ENCODE measurements at regions not wholly inside any gene's neighbourhood (a gene's known extent, or its start where the extent isn't known, plus 50 kb on each side); places are given as distances from the start of the nearest gene placed in this dataset.
"Not testable (repeated sequence)": the region's sequence is repeated elsewhere in the genome, so short reads cannot be mapped to it uniquely, and the experiment has no call there.

DNA sequence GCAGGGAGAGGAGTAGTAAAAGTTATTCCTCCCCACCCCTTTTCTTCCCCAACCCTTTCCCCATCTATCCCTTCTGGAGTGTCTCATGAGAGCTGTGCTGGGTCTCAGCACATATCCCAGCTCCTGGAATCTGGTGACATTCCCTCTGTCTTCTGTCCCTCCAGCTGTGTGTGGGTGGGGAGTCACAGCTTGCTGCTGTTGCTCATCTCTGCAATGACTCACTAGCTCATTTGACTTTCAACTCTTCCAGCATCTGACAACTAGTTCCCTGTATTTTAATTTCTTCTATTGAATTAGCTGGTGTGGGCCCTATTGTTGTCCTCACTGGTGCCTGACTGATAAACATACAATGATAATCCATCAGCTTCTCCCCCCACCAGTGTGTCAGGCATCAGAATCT is 198.9 kb upstream of the AUTS2 start:
- no peak for DNase-seq (ENCODE audit: low spot score)

DNA sequence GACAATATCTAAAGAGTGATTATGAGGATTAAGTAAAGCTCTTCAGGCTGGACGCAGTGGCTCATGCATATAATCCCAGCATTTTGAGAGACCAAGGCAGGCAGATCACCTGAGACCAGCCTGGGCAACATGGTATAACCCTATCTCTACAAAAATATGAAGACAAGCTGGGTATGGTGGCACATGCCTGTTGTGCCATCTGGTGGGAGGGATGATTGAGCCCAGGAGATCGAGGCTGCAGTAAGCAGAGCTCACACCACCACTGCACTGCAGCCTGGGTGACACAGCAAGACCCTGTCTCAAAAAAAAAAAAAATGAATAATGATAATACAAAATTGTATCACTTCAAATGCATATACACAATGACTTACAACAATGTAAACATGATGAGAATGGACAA is 195.6 kb upstream of the AUTS2 start:
- no peak for DNase-seq (ENCODE audit: low spot score)

- DNase-seq (ENCODE audit: low spot score), result no peak
Observed at GRCh38 chr7:69403169-69403568, 195.1 kb upstream of the AUTS2 start.

GRCh38 chr7:69411018-69411417 is 187.3 kb upstream of the AUTS2 start:
- no peak for DNase-seq (ENCODE audit: low spot score)

- no peak for DNase-seq (ENCODE audit: low spot score)
Observed at GRCh38 chr7:69411466-69411865, 186.8 kb upstream of the AUTS2 start.

DNA sequence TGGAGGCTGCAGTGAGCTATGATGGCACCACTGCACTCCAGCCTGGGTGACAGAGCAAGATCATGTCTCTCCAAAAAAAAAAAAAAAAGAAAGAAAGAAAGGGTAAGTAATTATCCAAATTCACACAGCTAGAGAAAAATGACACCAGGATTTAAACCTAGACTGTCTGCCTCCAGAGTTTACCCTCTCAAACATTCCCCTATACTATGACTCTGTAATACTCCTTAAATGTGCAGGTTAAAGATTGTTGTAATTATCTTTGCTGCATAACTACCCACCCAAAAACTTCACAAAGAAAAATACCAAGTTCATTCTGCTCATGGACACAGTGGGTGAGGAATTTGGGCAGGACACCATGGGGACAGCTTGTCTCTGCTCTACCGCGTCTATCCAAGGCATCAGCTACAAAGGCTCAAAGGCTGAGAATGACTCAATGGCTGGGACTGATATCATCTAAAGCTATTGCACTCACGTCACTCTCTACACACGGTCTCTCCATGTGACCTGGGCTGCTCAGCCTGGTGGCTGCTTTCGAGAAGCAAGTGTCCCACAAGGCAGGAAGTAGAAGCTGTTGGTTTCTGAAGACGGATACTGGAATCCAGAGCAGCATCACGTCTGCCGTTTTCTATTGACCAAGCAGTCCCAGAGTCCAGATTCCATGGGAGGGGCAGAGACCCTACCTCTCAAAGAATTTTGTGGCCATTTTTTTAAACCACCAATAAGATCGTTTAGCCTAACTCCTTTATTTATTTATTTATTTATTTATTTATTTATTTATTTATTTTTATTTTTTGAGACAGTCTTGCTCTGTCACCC is 185.7 kb upstream of the AUTS2 start:
- DNase-seq (ENCODE audit: low spot score), result no peak

GRCh38 chr7:69414555-69414954 is 183.7 kb upstream of the AUTS2 start:
- DNase-seq (ENCODE audit: low spot score), result no peak

DNA sequence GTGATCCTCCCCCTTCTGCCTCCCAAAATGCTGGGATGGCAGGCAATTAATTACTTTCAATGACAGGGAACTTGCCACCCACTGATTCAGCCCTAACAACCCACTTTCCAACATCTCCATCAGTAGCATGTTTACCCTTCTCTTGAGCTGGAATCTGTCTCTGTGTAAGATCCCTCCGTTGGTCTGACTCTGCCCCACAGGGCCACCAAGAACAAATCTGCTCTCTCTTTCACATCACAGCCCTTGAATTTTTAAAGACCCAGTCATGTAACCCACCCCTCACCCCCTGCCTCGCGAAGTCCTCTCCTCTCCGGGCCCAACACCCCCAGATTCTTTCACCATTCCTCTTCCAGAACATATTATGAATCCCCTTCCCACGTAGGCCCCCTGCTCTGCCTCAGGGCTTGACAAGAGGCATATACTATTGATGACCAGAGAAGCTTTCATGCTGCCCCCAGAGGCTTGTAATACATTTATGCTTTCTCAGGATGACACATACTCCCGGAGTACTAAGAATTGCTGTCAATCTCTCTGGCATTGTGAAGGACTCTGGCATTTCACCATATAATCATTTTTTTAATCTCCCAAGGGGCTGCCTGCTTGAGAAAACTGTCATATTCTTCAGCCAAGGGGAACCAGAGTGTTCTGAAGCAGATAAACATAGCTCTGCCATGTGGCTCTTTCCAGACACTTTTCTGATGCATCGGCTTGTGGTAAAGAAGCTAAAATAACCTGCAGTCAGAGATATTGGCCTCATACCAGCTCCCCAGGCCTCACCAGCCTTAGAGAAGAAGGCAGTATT is 179.2 kb upstream of the AUTS2 start:
- no peak for DNase-seq (ENCODE audit: low spot score)

GRCh38 chr7:69419934-69420333 is 178.3 kb upstream of the AUTS2 start:
- DNase-seq (ENCODE audit: low spot score), result no peak

GRCh38 chr7:69422574-69422985 is 175.7 kb upstream of the AUTS2 start:
- DNase-seq (ENCODE audit: low spot score), result no peak

- no peak for DNase-seq (ENCODE audit: low spot score)
Observed at GRCh38 chr7:69426705-69427104, 171.6 kb upstream of the AUTS2 start.

GRCh38 chr7:69428089-69428488 is 170.2 kb upstream of the AUTS2 start:
- no peak for DNase-seq (ENCODE audit: low spot score)

GRCh38 chr7:69429911-69430383 is 168.3 kb upstream of the AUTS2 start:
- DNase-seq (ENCODE audit: low spot score), result no peak

- DNase-seq (ENCODE audit: low spot score), result no peak
Observed at GRCh38 chr7:69430384-69431021, 167.8 kb upstream of the AUTS2 start.

GRCh38 chr7:69431626-69432025 is 166.6 kb upstream of the AUTS2 start:
- DNase-seq (ENCODE audit: low spot score), result no peak

DNA sequence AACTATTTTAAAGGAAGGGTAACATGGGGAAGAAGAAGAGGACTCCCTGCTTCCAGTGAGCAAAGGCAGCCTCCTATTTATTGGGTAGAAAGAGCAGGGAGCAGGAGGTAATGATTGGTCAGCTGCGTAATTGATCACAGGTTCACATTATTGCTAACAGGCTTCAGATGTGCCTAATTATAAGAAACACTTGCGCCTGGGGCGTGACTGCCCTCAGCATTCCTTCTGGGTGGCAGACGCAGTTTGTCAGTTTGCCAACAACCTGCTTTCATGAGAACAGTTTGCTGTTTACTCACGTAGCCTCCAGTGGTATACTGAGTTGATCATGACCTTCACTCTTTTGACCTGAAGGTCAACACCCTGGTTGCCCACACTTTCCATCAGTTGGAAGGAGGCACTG is 166.0 kb upstream of the AUTS2 start:
- not testable (repeated sequence) for DNase-seq (ENCODE audit: low spot score)

GRCh38 chr7:69433081-69433480 is 165.2 kb upstream of the AUTS2 start:
- DNase-seq (ENCODE audit: low spot score), result no peak

GRCh38 chr7:69434398-69434815 is 163.9 kb upstream of the AUTS2 start:
- no peak for DNase-seq (ENCODE audit: low spot score)

DNA sequence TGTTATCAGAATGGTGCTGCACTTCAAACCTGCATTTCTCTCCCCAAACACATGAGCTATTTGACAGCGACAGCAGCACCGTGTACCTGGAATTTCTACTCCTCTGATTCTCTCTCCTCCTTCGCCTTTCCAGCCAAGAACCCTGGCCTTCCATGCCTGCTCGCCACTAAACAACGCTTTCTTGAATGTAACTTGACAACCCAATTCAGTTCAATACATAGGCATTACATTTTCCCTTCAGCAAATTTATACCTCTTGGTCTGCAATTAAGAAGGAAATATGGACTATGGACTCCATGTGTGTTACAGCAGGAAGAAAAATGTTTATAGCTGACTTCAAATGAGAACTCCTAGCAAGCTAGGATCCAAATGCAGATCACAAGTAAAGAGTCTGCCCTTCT is 162.6 kb upstream of the AUTS2 start:
- DNase-seq (ENCODE audit: low spot score), result no peak

GRCh38 chr7:69436946-69437345 is 161.3 kb upstream of the AUTS2 start:
- DNase-seq (ENCODE audit: low spot score), result no peak

DNA sequence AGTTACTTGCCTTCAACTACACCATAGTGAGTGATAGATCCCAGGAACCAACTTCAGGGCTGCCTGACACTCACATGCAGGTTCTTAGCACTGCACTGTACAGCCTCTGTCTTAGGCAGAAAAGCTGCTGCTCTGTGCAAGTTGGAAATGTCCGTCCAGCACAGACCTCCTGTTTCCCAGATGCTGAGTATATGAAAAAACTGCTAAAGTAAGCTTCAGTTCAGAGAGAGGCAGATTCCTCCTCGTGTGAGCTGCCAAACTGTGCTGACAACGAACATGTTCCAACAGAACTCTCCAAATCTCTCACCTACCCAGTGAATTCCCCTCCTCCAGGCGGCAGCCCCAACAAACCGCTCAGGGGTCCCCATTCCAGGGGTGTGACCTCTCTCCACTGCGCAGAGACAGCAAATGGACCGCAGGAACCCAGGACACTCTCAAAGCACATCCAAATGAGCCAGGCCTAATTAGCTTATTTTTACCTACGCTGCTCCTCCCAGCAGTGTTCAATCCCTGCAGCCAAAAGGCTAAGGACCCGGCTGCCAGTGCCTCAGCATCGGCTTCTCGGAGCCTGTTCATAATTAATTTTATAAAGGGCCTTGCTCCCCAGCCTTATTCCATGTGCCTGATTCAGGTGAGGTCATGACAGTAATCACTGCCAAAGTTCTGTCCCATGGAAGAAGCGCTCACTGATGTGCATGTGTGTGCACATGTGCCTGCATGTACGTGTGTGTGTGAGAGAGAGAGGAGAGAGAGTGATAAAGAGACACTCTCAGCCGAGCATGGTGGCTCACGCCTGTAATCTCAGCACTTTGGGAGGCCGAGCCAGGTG is 159.5 kb upstream of the AUTS2 start:
- DNase-seq (ENCODE audit: low spot score), result no peak

Data from ecto neural progenitor cell (in vitro differentiated cells).